NCI-H128 (cell line): ENCODE measurements at regions not wholly inside any gene's neighbourhood (a gene's known extent, or its start where the extent isn't known, plus 50 kb on each side); places are given as distances from the start of the nearest gene placed in this dataset.
"Not testable (repeated sequence)": the region's sequence is repeated elsewhere in the genome, so short reads cannot be mapped to it uniquely, and the experiment has no call there.

Experiments used
- DNase-seq: peaks from one replicate; lab custom pipeline; 2025; ENCODE audit not compliant: unreplicated experiment; lab: John Stamatoyannopoulos, UW

DNA sequence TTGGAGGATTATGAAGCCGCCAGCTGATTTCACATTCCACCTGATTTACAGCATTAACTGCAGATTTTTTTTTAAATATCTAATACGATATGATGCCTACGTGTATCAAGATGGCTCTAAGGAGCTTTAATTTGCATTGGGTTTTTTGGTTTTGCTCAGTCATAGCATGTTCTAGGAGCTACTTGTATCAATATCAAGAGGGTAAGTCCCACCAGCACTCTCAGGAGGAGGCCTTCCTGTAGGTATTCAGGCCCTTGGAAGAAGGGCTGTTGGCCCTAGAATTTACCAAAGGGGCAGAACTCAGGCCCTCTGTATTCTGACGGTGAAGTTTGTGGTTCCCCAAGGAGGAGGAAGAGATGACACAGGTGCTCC, 97.2 kb upstream of the IPO5 start:
- no peak for DNase-seq

GRCh38 chr13:97858161-97858560, 95.3 kb upstream of the IPO5 start:
- DNase-seq: no peak

DNA sequence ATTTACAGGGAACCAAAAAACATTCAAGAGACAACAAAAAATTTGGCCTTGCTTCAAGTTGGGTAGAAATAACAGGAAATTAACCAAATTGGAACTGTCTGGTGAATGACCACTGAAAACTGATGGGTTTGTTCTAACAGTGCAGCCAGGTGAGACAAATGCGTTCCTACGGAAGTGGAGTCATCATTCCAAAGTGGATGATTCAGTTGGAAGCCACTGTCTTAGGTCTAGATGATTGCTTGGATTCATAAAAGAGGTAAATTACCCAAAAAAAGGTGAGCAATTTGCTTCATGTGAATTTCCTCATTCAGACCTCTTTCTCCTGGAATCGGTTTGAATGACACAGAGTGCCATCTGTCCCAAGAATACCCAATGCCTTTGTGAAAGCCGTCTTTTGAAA, 87.1 kb upstream of the IPO5 start:
- no peak for DNase-seq

DNA sequence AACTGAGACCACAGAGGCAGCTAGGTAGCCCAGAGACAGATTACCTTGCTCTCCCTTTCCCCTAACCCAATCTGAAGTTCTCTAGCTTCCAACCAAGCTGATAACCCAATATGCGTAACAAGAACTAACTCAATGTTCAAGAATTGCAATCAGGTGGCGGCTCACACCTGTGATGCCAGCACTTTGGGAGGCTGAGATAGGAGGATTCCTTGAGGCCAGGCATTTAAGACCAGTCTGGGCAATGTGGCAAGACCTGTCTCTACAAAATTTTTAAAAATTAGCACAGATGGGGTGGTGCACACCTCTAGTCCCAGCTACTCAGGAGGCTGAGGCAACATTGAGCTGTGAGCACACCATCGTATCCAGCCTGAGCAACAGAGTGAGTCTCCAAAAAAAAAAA, 86.7 kb upstream of the IPO5 start:
- DNase-seq: no peak

GRCh38 chr13:97873398-97873797, 80.1 kb upstream of the IPO5 start:
- no peak for DNase-seq

DNA sequence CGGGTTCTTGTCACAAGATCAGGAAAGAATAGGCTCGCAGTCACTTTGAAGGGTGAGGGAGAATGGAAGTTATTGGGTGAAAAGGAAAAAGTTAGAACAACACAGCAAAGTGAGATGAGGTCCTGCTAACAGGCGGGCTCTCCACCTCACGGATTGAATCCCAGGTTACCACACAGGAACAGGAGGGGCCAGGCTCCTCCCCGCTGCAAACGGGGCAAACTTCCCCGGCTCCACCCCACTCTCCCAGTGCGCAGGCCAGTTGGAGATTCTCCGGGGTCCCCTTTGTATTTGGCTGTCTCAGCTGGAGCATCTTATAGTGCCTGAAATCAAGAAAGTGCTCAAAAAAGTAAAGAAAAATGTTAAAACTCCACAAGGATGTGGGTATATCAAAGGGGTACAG, 78.3 kb upstream of the IPO5 start:
- no peak for DNase-seq

DNA sequence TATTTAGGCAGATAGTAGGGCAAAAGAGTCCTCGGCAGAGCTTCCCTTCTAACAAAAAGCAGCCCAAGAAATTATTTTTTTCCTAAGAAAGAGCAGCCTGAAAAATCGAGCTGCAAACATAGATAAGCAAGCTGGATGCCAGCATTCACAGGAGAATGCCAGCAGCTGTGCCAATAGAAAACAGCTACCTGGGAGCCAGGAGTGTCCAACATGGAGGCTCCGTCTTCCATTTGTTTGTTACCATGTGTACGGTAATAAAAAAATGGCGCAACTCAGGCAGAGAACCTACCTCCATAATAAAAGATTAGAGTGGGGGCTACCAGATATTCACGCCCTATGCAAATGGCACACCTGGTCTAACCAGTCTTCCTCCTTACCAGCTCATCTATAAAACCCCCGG, 77.6 kb upstream of the IPO5 start:
- DNase-seq: no peak

GRCh38 chr13:97878431-97879375, 74.8 kb upstream of the IPO5 start:
- no peak for DNase-seq

DNA sequence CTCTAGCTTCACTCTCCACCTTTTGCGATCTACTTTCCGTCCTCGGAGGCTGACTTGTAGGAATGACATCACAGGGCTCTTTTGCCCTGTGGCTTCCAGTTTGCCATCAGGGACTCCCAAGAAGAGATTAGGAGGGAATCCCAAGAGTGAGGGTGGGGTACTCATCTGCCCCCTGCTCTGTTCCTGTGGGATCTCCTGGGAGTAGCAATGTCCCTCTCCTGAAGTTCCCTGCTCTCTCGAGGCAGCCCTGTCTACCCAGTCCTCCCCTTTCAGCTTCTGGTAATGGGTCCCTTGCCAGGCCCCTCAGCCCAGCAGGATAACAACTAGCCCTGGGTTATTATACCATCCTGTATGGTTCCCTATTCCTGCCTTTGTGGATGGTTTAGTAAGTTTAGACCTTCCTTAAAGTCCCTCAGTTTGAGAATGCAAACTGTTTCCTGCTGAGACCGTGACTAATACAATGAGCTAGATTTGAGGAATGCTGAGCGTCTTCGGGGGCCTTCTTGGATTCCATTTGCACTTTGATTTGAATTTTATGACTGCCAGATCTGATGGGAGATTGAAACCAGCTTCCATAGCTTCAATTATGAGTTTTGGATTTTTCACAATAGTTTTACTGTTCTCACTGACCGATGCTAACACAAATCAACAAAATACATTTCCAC, 73.7 kb upstream of the IPO5 start:
- no peak for DNase-seq

DNA sequence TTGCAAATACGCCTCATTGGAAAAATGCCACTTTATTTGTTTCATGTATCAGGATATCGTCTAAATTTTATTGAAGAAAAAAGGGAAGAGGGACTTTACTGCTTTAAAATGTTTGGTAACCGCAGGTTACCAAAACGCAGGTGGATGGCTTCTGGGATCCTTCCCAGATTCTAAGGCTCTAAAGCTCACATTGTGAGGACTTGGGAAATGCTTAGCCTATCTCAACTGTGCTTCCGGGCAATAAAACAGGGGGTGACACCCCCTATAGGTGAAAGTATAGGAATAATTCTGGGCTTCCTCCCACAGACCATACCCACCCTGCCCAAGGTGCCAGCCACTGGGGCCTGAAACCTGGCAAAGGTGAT, 73.2 kb upstream of the IPO5 start:
- DNase-seq: no peak

- no peak for DNase-seq
Measured at GRCh38 chr13:97881556-97881955, 71.9 kb upstream of the IPO5 start.

DNA sequence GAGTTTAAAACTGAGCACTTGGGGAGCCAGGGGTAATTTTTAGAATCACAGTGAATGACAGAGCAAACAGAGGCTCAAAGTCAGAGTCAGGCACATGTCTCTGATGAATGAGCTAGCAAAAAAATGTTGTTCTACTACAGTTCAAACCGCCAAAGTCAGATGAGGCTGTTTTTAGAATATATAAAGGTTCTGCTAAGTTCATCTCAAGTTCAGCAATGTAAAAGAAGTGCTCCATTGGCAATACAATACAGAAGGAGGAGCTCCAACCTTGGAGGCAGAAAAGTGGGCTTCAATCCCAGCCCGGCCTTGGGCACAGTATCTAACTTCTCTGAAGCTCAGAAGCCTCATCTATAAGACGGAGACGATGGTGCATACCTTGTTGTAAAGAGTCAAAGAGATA, 70.1 kb upstream of the IPO5 start:
- no peak for DNase-seq

DNA sequence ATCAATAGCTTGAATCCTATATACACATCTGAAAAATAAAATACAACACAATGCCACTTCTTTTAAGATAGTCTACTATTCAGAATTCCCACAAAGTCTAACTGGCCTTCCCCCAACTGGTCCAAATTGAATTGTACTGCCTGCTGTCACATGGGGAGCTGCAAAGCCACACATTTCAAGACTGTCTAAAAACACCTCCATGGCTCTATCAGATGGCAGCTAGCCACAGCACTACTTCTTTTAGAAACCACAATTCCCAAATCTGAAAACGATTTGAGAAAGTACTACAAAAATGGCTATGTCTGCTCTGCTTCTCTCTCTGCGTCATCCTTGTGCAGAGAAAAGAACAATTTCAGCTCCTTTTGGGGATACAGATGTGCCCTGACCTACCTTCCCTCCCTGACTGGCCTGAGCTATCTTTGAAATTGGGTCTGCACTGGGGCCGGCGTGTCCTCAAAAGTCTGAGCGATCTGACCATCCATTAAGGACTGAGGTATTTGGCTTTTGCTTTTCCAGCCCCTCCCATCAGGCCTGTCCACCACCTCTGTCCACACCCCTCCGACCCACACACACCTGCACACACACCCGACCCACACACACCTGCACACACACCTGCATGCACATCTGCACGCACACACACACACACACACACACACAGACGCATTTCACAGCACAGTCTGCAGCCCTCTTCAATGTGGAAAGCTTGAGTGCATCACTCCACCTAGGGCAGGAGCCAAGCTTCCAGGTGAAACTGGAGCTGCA, 68.6 kb upstream of the IPO5 start:
- no peak for DNase-seq

DNA sequence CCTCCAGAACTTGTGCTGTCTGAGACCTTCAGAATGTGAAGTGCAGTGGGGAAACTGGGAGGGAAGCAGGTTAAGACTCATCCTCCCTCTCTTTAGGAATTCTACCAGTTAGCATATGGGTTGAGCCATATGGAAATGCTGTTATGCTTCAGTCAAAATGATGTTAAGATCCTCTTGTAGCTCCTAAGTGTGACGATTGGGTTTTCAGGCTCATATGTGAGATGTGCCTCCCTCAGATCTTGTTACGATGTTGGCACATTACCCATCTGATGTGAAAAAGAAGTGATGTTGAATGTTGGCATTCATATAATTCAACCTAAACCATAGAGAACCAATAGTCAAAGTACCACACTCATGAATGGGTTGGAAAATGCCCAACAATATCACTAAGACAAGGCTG, 67.8 kb upstream of the IPO5 start:
- no peak for DNase-seq

DNA sequence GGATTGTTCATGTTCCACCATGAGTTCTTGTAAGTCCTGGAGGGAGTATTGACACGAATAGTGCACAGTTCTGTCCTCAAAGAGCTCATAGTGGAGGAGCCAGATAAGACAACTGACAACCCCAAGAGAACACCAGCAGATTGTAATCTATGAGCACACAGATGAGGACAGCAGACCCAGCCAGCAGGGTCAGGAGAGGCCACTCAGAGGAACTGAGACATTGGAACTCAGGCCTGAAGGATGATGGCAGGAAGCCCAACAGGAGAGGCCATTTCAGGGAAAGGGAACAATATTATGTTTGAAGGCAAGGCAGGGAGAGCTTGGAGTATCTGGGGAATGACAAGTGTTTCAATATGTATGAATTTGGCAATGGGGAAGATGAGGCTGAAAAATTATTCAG, 63.7 kb upstream of the IPO5 start:
- no peak for DNase-seq

DNA sequence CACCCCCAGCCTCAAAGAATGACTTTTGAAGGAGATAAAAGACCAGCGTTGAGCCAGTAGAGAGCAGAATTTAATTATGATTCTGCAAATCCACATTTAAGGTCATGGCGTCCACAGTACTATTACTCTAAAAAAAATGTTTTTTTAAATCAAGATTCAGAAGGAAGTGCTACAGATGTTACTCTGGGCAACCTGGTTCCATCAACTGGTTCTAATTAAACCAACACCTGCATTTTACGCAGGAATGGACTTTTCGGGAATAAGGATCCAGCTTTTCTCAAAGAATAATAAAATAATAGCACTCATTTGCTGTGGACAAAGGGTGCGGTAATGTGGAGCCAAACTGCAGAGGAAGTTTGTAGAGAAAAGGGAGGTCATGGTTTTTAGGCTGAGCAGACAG, 62.9 kb upstream of the IPO5 start:
- DNase-seq: no peak

- not testable (repeated sequence) for DNase-seq
Measured at GRCh38 chr13:97891964-97892363, 61.5 kb upstream of the IPO5 start.

DNA sequence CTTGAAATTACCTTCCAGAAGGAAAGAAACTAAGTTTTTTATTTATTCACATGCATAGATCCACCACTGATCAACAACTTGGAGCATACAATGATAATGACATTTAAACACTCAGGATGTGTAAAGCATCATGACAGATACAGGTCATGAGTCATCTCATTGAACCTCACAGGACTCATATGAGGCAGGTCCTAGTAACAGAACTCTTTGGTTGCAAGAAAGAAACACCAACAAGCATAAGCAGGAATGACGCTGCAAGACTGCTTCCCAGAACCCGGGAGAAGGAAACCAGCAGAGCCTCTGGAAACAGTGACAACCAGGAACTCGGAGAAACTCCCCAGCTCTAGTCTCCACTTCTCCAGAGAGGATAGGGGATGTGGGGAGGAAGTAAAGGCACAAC, 60.8 kb upstream of the IPO5 start:
- no peak for DNase-seq

- no peak for DNase-seq
Measured at GRCh38 chr13:97895383-97895782, 58.1 kb upstream of the IPO5 start.

DNA sequence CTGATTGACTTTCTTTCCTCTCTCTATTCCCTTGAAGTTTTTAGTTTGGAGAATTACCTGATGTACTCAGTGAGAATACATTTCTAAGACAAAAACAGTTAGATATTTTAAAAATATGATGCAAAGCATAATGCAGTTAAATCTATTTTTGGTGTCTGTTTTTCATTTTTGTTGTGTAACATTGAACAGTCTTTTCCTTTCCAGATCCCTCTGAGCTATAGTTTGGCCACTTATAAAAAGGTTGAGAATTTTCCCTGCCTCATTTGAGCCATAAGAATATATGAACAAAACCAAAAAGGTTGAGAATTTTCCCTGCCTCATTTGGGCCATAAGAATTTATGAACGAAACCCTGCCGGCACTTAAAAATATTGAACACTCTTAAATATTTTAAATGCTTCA, 57.0 kb upstream of the IPO5 start:
- no peak for DNase-seq

DNA sequence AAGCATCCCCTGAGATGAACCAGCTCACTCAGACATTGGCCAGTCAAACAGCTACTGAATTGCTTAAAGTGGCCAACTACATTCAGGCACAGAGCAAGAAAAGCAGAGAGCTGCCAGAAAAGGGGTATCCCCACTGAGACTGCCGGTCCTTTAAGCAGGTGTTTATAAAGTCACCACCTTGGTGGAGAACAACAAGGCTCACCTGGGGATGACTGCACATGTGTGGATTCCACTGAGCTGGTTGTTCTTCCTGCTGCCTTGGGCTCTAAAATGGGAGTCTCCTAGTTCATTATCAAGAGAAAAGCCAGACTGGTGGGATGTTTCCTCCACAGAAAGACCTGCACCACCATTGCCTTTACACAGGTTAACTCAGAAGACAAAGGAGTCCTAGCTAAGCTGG, 51.8 kb upstream of the IPO5 start:
- DNase-seq: no peak
